HepG2 (cell line): ENCODE measurements at regions not wholly inside any gene's neighbourhood (a gene's known extent, or its start where the extent isn't known, plus 50 kb on each side); places are given as distances from the start of the nearest gene placed in this dataset.
A peak's percentile ranks its signal among the peaks of the same experiment; 100 is the strongest.

Source experiments
- ATAC-seq: fragments of 200-7000 bp; cut with Tn5 transposase; 3 replicates; pipeline ENCODE4 v1.9.1; 2020; ENCODE audit warnings: mild to moderate bottlenecking, moderate library complexity
- BruUV-seq: library from RNA; stranded (reverse); fragments of 400-500 nt; replicated peaks from 2 replicates; lab custom pipeline; 2021; lab: Mats Ljungman, UMichigan
- CTCF ChIA-PET: fragments of 300-600 bp; formaldehyde crosslinking; extraction: SDS; loops from one replicate; lab custom pipeline; 2021; ENCODE audit warnings: low total read pairs, inconsistent platforms, low intra/inter-chr PET ratio; lab: Yijun Ruan, JAX
- POLR2A ChIA-PET: fragments of 350-600 bp; sonication (Branson Sonifier 250); formaldehyde crosslinking; loops from one replicate; lab custom pipeline; 2020; ENCODE audit warnings: antibody characterized with exemption, inconsistent platforms; lab: Yijun Ruan, JAX
- DNase-seq: peaks from one replicate; pipeline ENCODE4 v3.0.0-alpha.2; 2015; ENCODE audit warnings: low spot score
- FAIRE-seq: peaks from 3 replicates; lab custom pipeline; 2011; peaks lifted over from hg19 to GRCh38; lab: Jason Lieb, UNC
- H2AFZ ChIP-seq: one replicate; pipeline ENCODE4 v1.6.1; 2011; ENCODE audit warnings: low read length, inconsistent platforms
- H3K27ac ChIP-seq: fragments of 300-600 bp; 3 replicates; pipeline ENCODE4 v1.8.0; 2011; ENCODE audit warnings: mixed run types, mild to moderate bottlenecking, mixed read lengths, low read length, inconsistent platforms; ENCODE audit not compliant: insufficient read depth; ENCODE audit errors: extremely low read length
- H3K27me3 ChIP-seq, 2 experiments: fragments of 200-600 bp in 1 of 2; 2 replicates in 1 of 2; 3 replicates in 1 of 2; pipeline versions ENCODE4 v1.6.0 to v1.8.0; 2011; ENCODE audit warnings: low read length in 2 of 2, mild to moderate bottlenecking in 2 of 2, moderate library complexity in 2 of 2, inconsistent platforms in 1 of 2; ENCODE audit not compliant: insufficient read depth in 2 of 2, control insufficient read depth in 1 of 2
- H3K36me3 ChIP-seq, 2 experiments: fragments of 200-600 bp in 1 of 2; replicated peaks in 1 of 2; 2 replicates in 1 of 2; 3 replicates in 1 of 2; pipeline versions ENCODE4 v1.5.1 to v1.8.0; 2011; ENCODE audit warnings: low read length in 2 of 2, inconsistent platforms in 1 of 2; ENCODE audit not compliant: insufficient read depth in 2 of 2, control insufficient read depth in 1 of 2
- H3K4me1 ChIP-seq: 2 replicates; pipeline ENCODE4 v1.5.1; 2012; ENCODE audit warnings: low read length, inconsistent platforms; ENCODE audit not compliant: insufficient read depth
- H3K4me2 ChIP-seq: 2 replicates; pipeline ENCODE4 v1.6.0; 2011; ENCODE audit warnings: low read depth, low read length, inconsistent platforms
- H3K4me3 ChIP-seq, 3 experiments: fragments of 200-600 bp in 1 of 3; sonication (generic), shearing (Covaris generic) in 1 of 3; replicated peaks in 1 of 3; 2 replicates each; pipeline ENCODE4 v1.5.1; 2011 to 2016; ENCODE audit warnings: low read length in 3 of 3, inconsistent platforms in 2 of 3, low read depth in 2 of 3, mild to moderate bottlenecking in 2 of 3, control low read depth in 1 of 3, mixed read lengths in 1 of 3; ENCODE audit not compliant: insufficient read depth in 1 of 3
- H3K79me2 ChIP-seq: one replicate; pipeline ENCODE4 v1.6.1; 2011; ENCODE audit warnings: low read length, inconsistent platforms; ENCODE audit not compliant: insufficient read depth
- H3K9ac ChIP-seq: 2 replicates; pipeline ENCODE4 v1.6.0; 2011; ENCODE audit warnings: mild to moderate bottlenecking, low read depth, low read length, inconsistent platforms; ENCODE audit not compliant: insufficient read depth
- H3K9me3 ChIP-seq: 2 replicates; pipeline ENCODE4 v1.5.1; 2012; ENCODE audit warnings: mild to moderate bottlenecking, low read length
- H4K20me1 ChIP-seq: 2 replicates; pipeline ENCODE4 v1.6.0; 2011; ENCODE audit warnings: inconsistent platforms, mild to moderate bottlenecking, low read length, moderate library complexity; ENCODE audit not compliant: insufficient read depth
- SOX6 ChIP-seq, 2 experiments: fragments of 450-650 bp in 1 of 2; sonication (generic) in 1 of 2; formaldehyde crosslinking in 1 of 2; IDR thresholded peaks; 2 replicates each; pipeline versions ENCODE4 v1.4.0 to v1.6.1; 2017 to 2020; ENCODE audit warnings: antibody characterized with exemption in 1 of 2, mild to moderate bottlenecking in 1 of 2, missing genetic modification reagents in 1 of 2
- ZNF605 ChIP-seq: sonication (generic); formaldehyde crosslinking; IDR thresholded peaks from 2 replicates; pipeline ENCODE4 v1.8.0; 2022; ENCODE audit warnings: mild to moderate bottlenecking, missing genetic modification reagents
- ZNF800 ChIP-seq: sonication (generic); formaldehyde crosslinking; IDR thresholded peaks from 2 replicates; pipeline ENCODE4 v1.4.0; 2020; ENCODE audit warnings: missing genetic modification reagents
- in situ Hi-C: cut with HindIII; loops from 2 replicates; pipeline ENCODE4 v1.10.0; 2017; ENCODE audit warnings: low pct_unique_long_range_greater_than_20kb; ENCODE audit not compliant: extremely low pct_ligation_motif_present
- intact Hi-C: fragments of 100-400 bp; cut with micrococcal nuclease; formaldehyde crosslinking; loops from one replicate; pipeline ENCODE4 v1.10.0; 2022; ENCODE audit not compliant: unreplicated experiment
- TF ChIP-seq, protein P1 (sequence below), 2 experiments: fragments of 450-650 bp in 1 of 2; sonication (generic) in 1 of 2; formaldehyde crosslinking; IDR thresholded peaks; 2 replicates each; pipeline versions ENCODE4 v1.5.0 to v1.8.0; 2020 to 2022; ENCODE audit warnings: mild to moderate bottlenecking in 1 of 2, missing genetic modification reagents in 1 of 2

DNA sequence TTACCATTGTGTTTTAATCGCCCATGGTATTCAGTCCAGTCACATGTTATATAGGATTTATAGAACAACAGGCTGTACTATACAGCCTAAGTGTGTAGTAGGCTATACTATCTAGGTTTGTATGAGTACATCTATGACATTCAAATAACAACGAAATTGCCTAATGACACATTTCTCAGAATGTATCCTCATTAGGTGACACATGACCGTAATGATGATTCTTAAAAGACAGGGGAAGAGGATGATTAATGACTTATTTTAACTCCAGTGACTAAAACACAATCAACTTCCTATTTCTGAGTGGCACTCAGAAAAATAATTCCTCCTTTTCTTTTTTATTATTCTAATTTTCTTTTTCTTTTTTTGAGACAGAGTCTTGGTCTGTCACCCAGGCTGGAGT lies 63.0 kb upstream of the ACSL3 start (continued):
- no peak for TF ChIP-seq ZNF800 (CRISPR knock-in tag)
- TF ChIP-seq, protein P1, sequence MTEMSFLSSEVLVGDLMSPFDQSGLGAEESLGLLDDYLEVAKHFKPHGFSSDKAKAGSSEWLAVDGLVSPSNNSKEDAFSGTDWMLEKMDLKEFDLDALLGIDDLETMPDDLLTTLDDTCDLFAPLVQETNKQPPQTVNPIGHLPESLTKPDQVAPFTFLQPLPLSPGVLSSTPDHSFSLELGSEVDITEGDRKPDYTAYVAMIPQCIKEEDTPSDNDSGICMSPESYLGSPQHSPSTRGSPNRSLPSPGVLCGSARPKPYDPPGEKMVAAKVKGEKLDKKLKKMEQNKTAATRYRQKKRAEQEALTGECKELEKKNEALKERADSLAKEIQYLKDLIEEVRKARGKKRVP (CRISPR knock-in tag; IDR thresholded peaks at IDR 0.05): 0 out of 4 replicates have a peak, but pooled peaks of 1 of the 2 experiments have one; percentile 13

GRCh38 chr2:222798528-222798927 lies 62.3 kb upstream of the ACSL3 start:
- H3K4me1 ChIP-seq: peaks cover 76% of the 10 kb centered on the region
- ATAC-seq: no peak
- intact Hi-C loops (no loop called here), in situ Hi-C loops (loop anchor here (5.0 kb wide), 3 partner anchors 64 to 104 kb away; partner anchors contain the start of gene ACSL3)
- no peaks in the 10 kb centered on the region for H3K27me3 ChIP-seq
- ChIA-PET CTCF (interaction anchor here (2.4 kb wide), 1 partner anchor 105 kb away, joined by 11 read pairs; no protein-coding TSS in a partner anchor), POLR2A (interaction anchor here (1.0 to 5.0 kb wide), 3 partner anchors 61 to 89 kb away, joined by 3 to 98 read pairs (median 5); no protein-coding TSS in a partner anchor)
- peaks cover 13% of the 10 kb centered on the region for H3K79me2 ChIP-seq
- no peaks in the 10 kb centered on the region for H4K20me1 ChIP-seq
- DNase-seq: no peak
- no TSS peak for BruUV-seq
- TF ChIP-seq SOX6 (IDR thresholded peaks at IDR 0.05) (no peak), SOX6 (CRISPR knock-in tag; IDR thresholded peaks at IDR 0.05) (0 out of 2 replicates have a peak, but pooled peaks have one; percentile 21), ZNF605 (CRISPR knock-in tag) (no peak)
- no peak overlapping the region for H3K4me3 ChIP-seq
- no peak overlapping the region for H3K9ac ChIP-seq
- H3K36me3 ChIP-seq: no peaks in the 10 kb centered on the region
- H3K9me3 ChIP-seq: no peaks in the 10 kb centered on the region
- no peak overlapping the region for H3K27ac ChIP-seq
- no peak overlapping the region for H2AFZ ChIP-seq
- FAIRE-seq: no peak
- no peak overlapping the region for H3K4me2 ChIP-seq
